H9 (cell line): ENCODE measurements at regions not wholly inside any gene's neighbourhood (a gene's known extent, or its start where the extent isn't known, plus 50 kb on each side); places are given as distances from the start of the nearest gene placed in this dataset.

Experiments
- DNase-seq: peaks from one replicate; pipeline ENCODE4 v3.0.0-alpha.2; 2017
- H2AFZ ChIP-seq: one replicate; pipeline ENCODE4 v1.6.1; 2013; ENCODE audit warnings: mild to moderate bottlenecking, low read length, control low read depth, moderate library complexity
- H2AK5ac ChIP-seq: 2 replicates; pipeline ENCODE4 v1.6.1; 2013; ENCODE audit warnings: low read length, control low read depth, mixed read lengths; ENCODE audit not compliant: insufficient read length
- H2BK120ac ChIP-seq: one replicate; pipeline ENCODE4 v1.6.1; 2013; ENCODE audit warnings: low read depth, mild to moderate bottlenecking, low read length, control low read depth, inconsistent platforms; ENCODE audit not compliant: poor library complexity, severe bottlenecking
- H2BK12ac ChIP-seq: 2 replicates; pipeline ENCODE4 v1.6.1; 2013; ENCODE audit warnings: low read length, control low read depth, mixed read lengths, low read depth; ENCODE audit not compliant: insufficient read length
- H2BK15ac ChIP-seq: 2 replicates; pipeline ENCODE4 v1.6.1; 2013; ENCODE audit warnings: low read depth, low read length, control low read depth
- H2BK20ac ChIP-seq: one replicate; pipeline ENCODE4 v1.6.1; 2013; ENCODE audit warnings: low read depth, mild to moderate bottlenecking, low read length, control low read depth, inconsistent platforms; ENCODE audit not compliant: poor library complexity, severe bottlenecking
- H2BK5ac ChIP-seq: 2 replicates; pipeline ENCODE4 v1.6.1; 2013; ENCODE audit warnings: low read length, control low read depth, mixed read lengths; ENCODE audit not compliant: insufficient read length
- H3K14ac ChIP-seq: 2 replicates; pipeline ENCODE4 v1.6.1; 2013; ENCODE audit warnings: low read length, control low read depth; ENCODE audit not compliant: insufficient read depth
- H3K18ac ChIP-seq: 2 replicates; pipeline ENCODE4 v1.6.1; 2013; ENCODE audit warnings: low read depth, mild to moderate bottlenecking, mixed read lengths, low read length, control low read depth; ENCODE audit not compliant: insufficient read length
- H3K23ac ChIP-seq: 2 replicates; pipeline ENCODE4 v1.6.1; 2013; ENCODE audit warnings: low read length, control low read depth, mixed read lengths, low read depth; ENCODE audit not compliant: insufficient read length
- H3K23me2 ChIP-seq: 2 replicates; pipeline ENCODE4 v1.6.1; 2013; ENCODE audit warnings: low read depth, mild to moderate bottlenecking, mixed read lengths, low read length, control low read depth; ENCODE audit not compliant: insufficient read length, poor library complexity, severe bottlenecking
- H3K27ac ChIP-seq: 2 replicates; pipeline ENCODE4 v1.5.1; 2013; ENCODE audit warnings: low read length, control low read depth, mixed read lengths, low read depth; ENCODE audit not compliant: insufficient read length
- H3K27me3 ChIP-seq: 2 replicates; pipeline ENCODE4 v1.6.1; 2013; ENCODE audit warnings: low read length, control low read depth, inconsistent platforms; ENCODE audit not compliant: insufficient read depth
- H3K4ac ChIP-seq: 2 replicates; pipeline ENCODE4 v1.6.1; 2013; ENCODE audit warnings: low read depth, mild to moderate bottlenecking, control low read depth, inconsistent platforms, low read length, moderate library complexity
- H3K4me1 ChIP-seq: 2 replicates; pipeline ENCODE4 v1.6.1; 2013; ENCODE audit warnings: low read length, control low read depth, inconsistent platforms; ENCODE audit not compliant: insufficient read depth
- H3K4me2 ChIP-seq: 2 replicates; pipeline ENCODE4 v1.6.1; 2013; ENCODE audit warnings: low read length, control low read depth, mixed read lengths; ENCODE audit not compliant: insufficient read length, insufficient read depth
- H3K56ac ChIP-seq: 2 replicates; pipeline ENCODE4 v1.6.1; 2013; ENCODE audit warnings: low read depth, mild to moderate bottlenecking, mixed read lengths, low read length, control low read depth; ENCODE audit not compliant: insufficient read length
- H3K79me1 ChIP-seq: 2 replicates; pipeline ENCODE4 v1.6.1; 2013; ENCODE audit warnings: low read depth, mild to moderate bottlenecking, moderate library complexity, low read length, control low read depth, inconsistent platforms; ENCODE audit not compliant: insufficient read depth, poor library complexity, severe bottlenecking
- H3K79me2 ChIP-seq: 2 replicates; pipeline ENCODE4 v1.6.1; 2013; ENCODE audit warnings: low read length, control low read depth, inconsistent platforms; ENCODE audit not compliant: insufficient read depth
- H3K9ac ChIP-seq: 2 replicates; pipeline ENCODE4 v1.6.1; 2013; ENCODE audit warnings: low read length, control low read depth, mixed read lengths; ENCODE audit not compliant: insufficient read length; ENCODE audit errors: extremely low read depth
- H3K9me3 ChIP-seq: one replicate; pipeline ENCODE4 v1.6.1; 2013; ENCODE audit warnings: low read depth, low read length, inconsistent platforms; ENCODE audit not compliant: control insufficient read depth
- H3T11ph ChIP-seq: one replicate; pipeline ENCODE4 v1.6.1; 2013; ENCODE audit warnings: mild to moderate bottlenecking, low read length, control low read depth, inconsistent platforms
- H4K20me1 ChIP-seq: one replicate; pipeline ENCODE4 v1.6.1; 2013; ENCODE audit not compliant: control insufficient read depth, insufficient read length, insufficient read depth
- H4K5ac ChIP-seq: 2 replicates; pipeline ENCODE4 v1.6.1; 2013; ENCODE audit warnings: low read depth, mild to moderate bottlenecking, mixed read lengths, low read length, control low read depth; ENCODE audit not compliant: insufficient read length
- H4K8ac ChIP-seq: replicated peaks from 2 replicates; pipeline ENCODE4 v1.6.1; 2013; ENCODE audit warnings: low read length, control low read depth, mixed read lengths, low read depth; ENCODE audit not compliant: insufficient read length
- H4K91ac ChIP-seq: 2 replicates; pipeline ENCODE4 v1.6.1; 2013; ENCODE audit warnings: low read depth, mild to moderate bottlenecking, moderate library complexity, mixed read lengths, low read length, control low read depth; ENCODE audit not compliant: insufficient read length
- H3K27ac Mint-ChIP-seq, 3 experiments: 2 replicates in 2 of 3; 3 replicates in 1 of 3; pipeline ENCODE4 v1.8.0; 2020 to 2021; ENCODE audit warnings: mixed read lengths in 3 of 3, mild to moderate bottlenecking in 1 of 3, moderate library complexity in 1 of 3
- H3K27me3 Mint-ChIP-seq: 2 replicates; pipeline ENCODE4 v1.8.0; 2021; ENCODE audit warnings: low read depth, mild to moderate bottlenecking, moderate library complexity, mixed read lengths
- H3K36me3 Mint-ChIP-seq, 3 experiments: 2 replicates in 2 of 3; 3 replicates in 1 of 3; pipeline ENCODE4 v1.8.0; 2020 to 2021; ENCODE audit warnings: low read depth in 3 of 3, mixed read lengths in 3 of 3; ENCODE audit not compliant: insufficient read depth in 1 of 3
- H3K4me1 Mint-ChIP-seq, 2 experiments: 2 replicates each; pipeline ENCODE4 v1.8.0; 2020; ENCODE audit warnings: mixed read lengths in 2 of 2
- H3K4me3 Mint-ChIP-seq, 2 experiments: 2 replicates in 1 of 2; 3 replicates in 1 of 2; pipeline ENCODE4 v1.8.0; 2020 to 2021; ENCODE audit warnings: mild to moderate bottlenecking in 2 of 2, mixed read lengths in 2 of 2, moderate library complexity in 1 of 2
- H3K9me3 Mint-ChIP-seq, 2 experiments: 2 replicates in 1 of 2; 3 replicates in 1 of 2; pipeline ENCODE4 v1.8.0; 2020; ENCODE audit warnings: mild to moderate bottlenecking in 2 of 2, mixed read lengths in 2 of 2, moderate library complexity in 1 of 2
- CTCF ChIP-seq: fragments of 200-600 bp; sonication (generic); conservative IDR thresholded peaks from 3 replicates; pipeline ENCODE4 v1.8.0; 2021; ENCODE audit warnings: antibody characterized with exemption, mild to moderate bottlenecking
- WGBS: extraction: QIAGEN DNeasy Blood & Tissue Kit; methylation state at CpG from one replicate; pipeline ENCODE4 v1.1.7; 2013; ENCODE audit warnings: missing lambda C conversion rate, low lambda C conversion rate, mixed read lengths; ENCODE audit not compliant: insufficient read length; ENCODE audit errors: extremely low coverage; 5-methylcytosine and 5-hydroxymethylcytosine counted together

- H3K4me3 Mint-ChIP-seq: no peak overlapping the region
- Histone ChIP-seq H3K23ac (no peak overlapping the region), H2BK5ac (no peak overlapping the region), H3K4me2 (no peak overlapping the region), H2BK15ac (no peak overlapping the region), H4K91ac (no peak overlapping the region), H3K79me1 (no peaks in the 10 kb centered on the region), H2BK120ac (no peak overlapping the region), H2BK20ac (no peak overlapping the region), H3K18ac (no peak overlapping the region), H3K27me3 (no peaks in the 10 kb centered on the region), H3K9ac (no peak overlapping the region), H3T11ph (no peak overlapping the region), H2BK12ac (no peak overlapping the region), H3K56ac (no peak overlapping the region), H3K27ac (no peak overlapping the region), H3K9me3 (no peaks in the 10 kb centered on the region), H3K4ac (no peak overlapping the region), H2AK5ac (no peak overlapping the region), H4K20me1 (no peaks in the 10 kb centered on the region), H4K8ac (no peak overlapping the region), H3K23me2 (no peaks in the 10 kb centered on the region), H3K14ac (no peak overlapping the region), H3K79me2 (no peaks in the 10 kb centered on the region), H2AFZ (no peak overlapping the region), H3K4me1 (no peaks in the 10 kb centered on the region), H4K5ac (no peak overlapping the region)
- no peaks in the 10 kb centered on the region for H3K36me3 Mint-ChIP-seq
- no CpG with 5 or more reads among the region's 4 CpGs for WGBS
- H3K27ac Mint-ChIP-seq: 0 out of 7 replicates have a peak overlapping the region, but pooled peaks of 1 of the 3 experiments have one; percentile 14
- no peak for TF ChIP-seq CTCF
- no peaks in the 10 kb centered on the region; the same call in 1 of the 2 replicates for H3K27me3 Mint-ChIP-seq
- no peaks in the 10 kb centered on the region; a peak in 1 of 5 replicates for H3K9me3 Mint-ChIP-seq
- DNase-seq: peak; percentile 41
- H3K4me1 Mint-ChIP-seq: no peaks in the 10 kb centered on the region; a peak in 1 of 4 replicates
Measured at GRCh38 chr13:105937451-105937850, 598.0 kb downstream of the EFNB2 start.
